SK-N-SH (cell line): ENCODE measurements at regions not wholly inside any gene's neighbourhood (a gene's known extent, or its start where the extent isn't known, plus 50 kb on each side); places are given as distances from the start of the nearest gene placed in this dataset.

Source experiments
- CTCF ChIA-PET: fragments of 300-600, 350-600 bp; formaldehyde crosslinking; extraction: SDS; loops from one replicate; lab custom pipeline; 2021; lab: Yijun Ruan, JAX
- POLR2A ChIA-PET: fragments of 350-600 bp; sonication (Branson Sonifier 250); formaldehyde crosslinking; extraction: SDS; loops from one replicate; lab custom pipeline; 2020; ENCODE audit warnings: antibody characterized with exemption, inconsistent platforms; lab: Yijun Ruan, JAX
- DNase-seq: peaks from one replicate; pipeline ENCODE4 v3.0.0; 2012
- H2AFZ ChIP-seq: fragments of 200-600 bp; sonication (generic); 2 replicates; pipeline ENCODE4 v1.8.1; 2016; ENCODE audit warnings: antibody characterized with exemption, mild to moderate bottlenecking, low read depth
- H3F3A ChIP-seq: fragments of 200-600 bp; sonication (generic); replicated peaks from 2 replicates; pipeline ENCODE3; 2016; ENCODE audit warnings: antibody characterized with exemption, mild to moderate bottlenecking; ENCODE audit not compliant: insufficient read depth
- H3K27ac ChIP-seq, 2 experiments: fragments of 200-500 bp in 1 of 2; fragments of 200-600 bp in 1 of 2; sonication (Bioruptor generic) in 1 of 2; sonication (generic), shearing (Covaris generic) in 1 of 2; 2 replicates each; pipeline versions ENCODE4 v1.5.1 to v1.6.1; 2014 to 2016; ENCODE audit warnings: low read depth in 2 of 2, inconsistent platforms in 1 of 2, low read length in 1 of 2, mild to moderate bottlenecking in 1 of 2, mixed read lengths in 1 of 2
- H3K27me3 ChIP-seq: fragments of 200-600 bp; sonication (generic), shearing (Covaris generic); 2 replicates; pipeline ENCODE4 v1.6.1; 2016; ENCODE audit warnings: mixed run types; ENCODE audit not compliant: insufficient read depth
- H3K36me3 ChIP-seq, 2 experiments: fragments of 200-500 bp in 1 of 2; fragments of 200-600 bp in 1 of 2; sonication (Bioruptor generic) in 1 of 2; sonication (generic) in 1 of 2; replicated peaks in 1 of 2; 2 replicates each; pipeline versions ENCODE3 to v1.5.1; 2014 to 2016; ENCODE audit warnings: low read length in 1 of 2, mild to moderate bottlenecking in 1 of 2; ENCODE audit not compliant: insufficient read depth in 2 of 2, control insufficient read depth in 1 of 2
- H3K4me1 ChIP-seq, 2 experiments: fragments of 200-500 bp in 1 of 2; fragments of 200-600 bp in 1 of 2; sonication (Bioruptor generic) in 1 of 2; sonication (generic), shearing (Covaris generic) in 1 of 2; 2 replicates each; pipeline versions ENCODE4 v1.5.1 to v1.6.1; 2014 to 2016; ENCODE audit warnings: low read depth in 1 of 2, low read length in 1 of 2, mixed run types in 1 of 2; ENCODE audit not compliant: insufficient read depth in 2 of 2, control insufficient read depth in 1 of 2
- H3K4me2 ChIP-seq: fragments of 200-600 bp; sonication (generic), shearing (Covaris generic); 2 replicates; pipeline ENCODE4 v1.6.1; 2017; ENCODE audit warnings: mixed run types
- H3K4me3 ChIP-seq, 2 experiments: fragments of 200-500 bp in 1 of 2; fragments of 200-600 bp in 1 of 2; sonication (Bioruptor generic) in 1 of 2; sonication (generic), shearing (Covaris generic) in 1 of 2; 2 replicates each; pipeline versions ENCODE4 v1.5.1 to v1.8.1; 2014 to 2016; ENCODE audit warnings: low read depth in 2 of 2, inconsistent platforms in 1 of 2, low read length in 1 of 2, mild to moderate bottlenecking in 1 of 2, mixed read lengths in 1 of 2, moderate library complexity in 1 of 2
- H3K79me2 ChIP-seq: fragments of 200-600 bp; sonication (generic); 2 replicates; pipeline ENCODE4 v1.8.1; 2017; ENCODE audit warnings: mild to moderate bottlenecking; ENCODE audit not compliant: insufficient read depth
- H3K9ac ChIP-seq: fragments of 200-600 bp; sonication (generic); 2 replicates; pipeline ENCODE4 v1.6.1; 2017; ENCODE audit warnings: mixed run types
- H3K9me2 ChIP-seq: fragments of 200-600 bp; sonication (generic); 2 replicates; pipeline ENCODE4 v1.6.1; 2017; ENCODE audit warnings: mixed run types
- H3K9me3 ChIP-seq: fragments of 200-600 bp; sonication (generic); 2 replicates; pipeline ENCODE4 v1.6.1; 2017; ENCODE audit warnings: mixed run types, mild to moderate bottlenecking, moderate library complexity
- H4K20me1 ChIP-seq: fragments of 200-600 bp; sonication (generic); 2 replicates; pipeline ENCODE4 v1.6.1; 2017; ENCODE audit warnings: mild to moderate bottlenecking, mixed run types; ENCODE audit not compliant: insufficient read depth
- ELF1 ChIP-seq: IDR thresholded peaks from 2 replicates; pipeline ENCODE4 v1.4.0; 2012
- EP300 ChIP-seq, 2 experiments: IDR thresholded peaks; 2 replicates each; pipeline versions ENCODE4 v1.4.0 to v1.6.1; 2012; ENCODE audit warnings: borderline replicate concordance in 1 of 2, low read depth in 1 of 2, low read length in 1 of 2
- EZH2phosphoT487 ChIP-seq: fragments of 200-600 bp; sonication (generic); IDR thresholded peaks from 2 replicates; pipeline ENCODE4 v1.6.1; 2017; ENCODE audit warnings: low read depth, mixed run types, mild to moderate bottlenecking, antibody characterized with exemption, moderate library complexity, borderline replicate concordance
- FOSL2 ChIP-seq: IDR thresholded peaks from 2 replicates; pipeline ENCODE4 v1.4.0; 2012; ENCODE audit warnings: low read depth, mild to moderate bottlenecking, moderate library complexity, borderline replicate concordance
- FOXJ3 ChIP-seq: sonication (generic); formaldehyde crosslinking; IDR thresholded peaks from 2 replicates; pipeline ENCODE4 v1.5.1; 2020; ENCODE audit warnings: mild to moderate bottlenecking, missing genetic modification reagents
- FOXM1 ChIP-seq: IDR thresholded peaks from 2 replicates; pipeline ENCODE4 v1.4.0; 2012; ENCODE audit warnings: low read depth, mild to moderate bottlenecking
- GABPA ChIP-seq: IDR thresholded peaks from 2 replicates; pipeline ENCODE4 v1.4.0; 2012; ENCODE audit warnings: low read depth, mild to moderate bottlenecking
- GATA2 ChIP-seq: sonication (generic); formaldehyde crosslinking; IDR thresholded peaks from 2 replicates; pipeline ENCODE4 v1.5.0; 2020; ENCODE audit warnings: mild to moderate bottlenecking, missing genetic modification reagents
- IRF3 ChIP-seq: fragments of 150-350 bp; IDR thresholded peaks from 2 replicates; pipeline ENCODE4 v1.6.1; 2016; ENCODE audit warnings: mild to moderate bottlenecking, low read depth, low read length
- JUND ChIP-seq: IDR thresholded peaks from 2 replicates; pipeline ENCODE4 v1.4.0; 2012
- MAX ChIP-seq: IDR thresholded peaks from 2 replicates; pipeline ENCODE4 v1.4.0; 2012; ENCODE audit warnings: low read depth
- MEF2A ChIP-seq: IDR thresholded peaks from 2 replicates; pipeline ENCODE4 v1.4.0; 2012; ENCODE audit warnings: low read depth, borderline replicate concordance
- NRF1 ChIP-seq: IDR thresholded peaks from 2 replicates; pipeline ENCODE4 v1.6.1; 2012; ENCODE audit warnings: low read depth, mild to moderate bottlenecking, low read length
- PBX3 ChIP-seq: IDR thresholded peaks from 2 replicates; pipeline ENCODE4; 2012
- POLR2AphosphoS5 ChIP-seq: IDR thresholded peaks from 2 replicates; pipeline ENCODE4 v1.6.1; 2012; ENCODE audit warnings: low read depth, low read length
- RAD21 ChIP-seq: IDR thresholded peaks from 2 replicates; pipeline ENCODE4 v1.6.1; 2012; ENCODE audit warnings: mild to moderate bottlenecking, low read length
- REST ChIP-seq: IDR thresholded peaks from 2 replicates; pipeline ENCODE4 v1.6.1; 2012; ENCODE audit warnings: mild to moderate bottlenecking, low read depth, low read length, moderate library complexity
- RFX5 ChIP-seq: IDR thresholded peaks from 2 replicates; pipeline ENCODE4 v1.6.1; 2012; ENCODE audit warnings: mild to moderate bottlenecking, improper control_type of control experiment, low read length
- SIN3A ChIP-seq: IDR thresholded peaks from 2 replicates; pipeline ENCODE4 v1.6.1; 2012; ENCODE audit warnings: low read depth, mild to moderate bottlenecking, low read length, moderate library complexity, borderline replicate concordance
- SMC3 ChIP-seq: IDR thresholded peaks from 2 replicates; pipeline ENCODE4 v1.6.1; 2012; ENCODE audit warnings: low read depth, low read length, improper control_type of control experiment
- TAF1 ChIP-seq: IDR thresholded peaks from 2 replicates; pipeline ENCODE4 v1.6.1; 2012; ENCODE audit warnings: low read depth, mild to moderate bottlenecking, low read length, moderate library complexity, borderline replicate concordance
- TCF12 ChIP-seq: IDR thresholded peaks from 2 replicates; pipeline ENCODE4 v1.4.0; 2012
- USF1 ChIP-seq: IDR thresholded peaks from 2 replicates; pipeline ENCODE4 v1.4.0; 2012; ENCODE audit warnings: low read depth, borderline replicate concordance
- YY1 ChIP-seq: IDR thresholded peaks from 2 replicates; pipeline ENCODE4 v1.4.0; 2012; ENCODE audit warnings: low read depth, mild to moderate bottlenecking
- whole genome bisulfite sequencing: methylation state at CpG from one replicate; pipeline ENCODE4 v1.1.6; 2017; ENCODE audit warnings: low lambda C conversion rate; 5-methylcytosine and 5-hydroxymethylcytosine counted together

- CTCF ChIA-PET, result no interaction called here
- Histone ChIP-seq H3K9me2 (no peaks in the 10 kb centered on the region), H3K36me3 (no peaks in the 10 kb centered on the region)
Observed at GRCh38 chr13:57408312-57408711, 223.2 kb upstream of the PCDH17 start.

GRCh38 chr13:57409121-57409520 lies 222.4 kb upstream of the PCDH17 start:
- ChIA-PET POLR2A (no interaction called here), CTCF (no interaction called here)
- H3K9me3 ChIP-seq, result no peaks in the 10 kb centered on the region
- H3K4me3 ChIP-seq, result no peak overlapping the region
- H3K9ac ChIP-seq, result no peak overlapping the region
- H3K36me3 ChIP-seq, result no peaks in the 10 kb centered on the region
- H3K79me2 ChIP-seq, result no peaks in the 10 kb centered on the region
- no peaks in the 10 kb centered on the region for H3K9me2 ChIP-seq
- H3K4me1 ChIP-seq, result no peaks in the 10 kb centered on the region
- no peaks in the 10 kb centered on the region for H3K27me3 ChIP-seq
- no peaks in the 10 kb centered on the region for H3F3A ChIP-seq
- no peak overlapping the region for H3K4me2 ChIP-seq
- H4K20me1 ChIP-seq, result no peaks in the 10 kb centered on the region
- DNase-seq, result no peak
- TF ChIP-seq IRF3 (no peak), SMC3 (no peak), EP300 (IDR thresholded peaks at IDR 0.05; ENCODE audit: borderline replicate concordance in 1 of 2, low read depth in 1 of 2, low read length in 1 of 2) (no peak), PBX3 (no peak), FOXM1 (no peak), MEF2A (no peak), TCF12 (no peak), EZH2phosphoT487 (no peak), REST (no peak), NRF1 (no peak), USF1 (no peak), JUND (no peak), SIN3A (no peak), ELF1 (no peak), RFX5 (no peak), GABPA (no peak)
- no peak overlapping the region for H2AFZ ChIP-seq
- no peak overlapping the region for H3K27ac ChIP-seq

More at GRCh38 chr13:57408312-57408711, 223.2 kb upstream of the PCDH17 start:
- Histone ChIP-seq H3K9me3 (no peaks in the 10 kb centered on the region), H3K79me2 (no peaks in the 10 kb centered on the region), H4K20me1 (no peaks in the 10 kb centered on the region), H3K4me2 (no peak overlapping the region), H3K27ac (no peak overlapping the region), H3K27me3 (no peaks in the 10 kb centered on the region), H3K9ac (no peak overlapping the region), H2AFZ (no peak overlapping the region), H3K4me3 (no peak overlapping the region), H3F3A (no peaks in the 10 kb centered on the region)
- POLR2A ChIA-PET, result no interaction called here
- no peak for DNase-seq
- 40% methylated on average over 2 of the region's 2 CpGs for WGBS
- no peak for TF ChIP-seq ELF1
- TF ChIP-seq FOSL2, result no peak
- no peak for TF ChIP-seq RAD21
- no peak for TF ChIP-seq TAF1
- TF ChIP-seq POLR2AphosphoS5, result no peak
- TF ChIP-seq SMC3, result no peak
- TF ChIP-seq EP300 (IDR thresholded peaks at IDR 0.05; ENCODE audit: borderline replicate concordance in 1 of 2, low read depth in 1 of 2, low read length in 1 of 2), result no peak
- TF ChIP-seq GATA2 (CRISPR knock-in tag), result no peak
- TF ChIP-seq YY1, result no peak
- TF ChIP-seq MAX, result no peak
- no peak for TF ChIP-seq FOXJ3 (CRISPR knock-in tag)
- TF ChIP-seq, all 33 proteins: peak for 0
- no peaks in the 10 kb centered on the region for H3K4me1 ChIP-seq
